ENCODE measurements at regions not wholly inside any gene's neighbourhood (a gene's known extent, or its start where the extent isn't known, plus 50 kb on each side); places are given as distances from the start of the nearest gene placed in this dataset.

DNA sequence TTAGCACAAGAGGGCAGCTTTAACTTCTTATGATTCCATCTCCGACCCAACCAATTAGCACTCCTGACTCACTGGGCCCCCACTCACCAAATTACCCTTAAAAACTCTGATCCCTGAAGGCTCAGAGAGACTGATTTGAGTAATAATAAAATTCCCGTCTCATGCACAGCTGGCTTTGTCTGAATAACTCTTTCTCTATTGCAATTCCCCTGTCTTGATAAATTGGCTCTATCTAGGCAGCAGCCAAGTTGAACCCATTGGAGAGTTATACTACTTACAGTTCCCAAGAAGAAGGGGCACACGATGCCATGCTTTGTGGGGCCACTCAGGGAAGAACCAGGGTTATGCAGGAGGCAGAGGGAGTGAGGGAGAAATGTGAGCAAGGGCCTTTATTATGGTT, 632.8 kb downstream of the TSN start (continued):
- TF ChIP-seq SIN3A (conservative IDR thresholded peaks at IDR 0.05 in 1 of 2, IDR thresholded peaks at IDR 0.05 in 1 of 2; ENCODE audit: low read depth in 1 of 2, low read length in 2 of 2) (no peak), POU5F1 (IDR thresholded peaks at IDR 0.05; ENCODE audit: low read depth, low read length) (no peak), NRF1 (IDR thresholded peaks at IDR 0.05; ENCODE audit: low read depth, low read length) (no peak), CBX5 (IDR thresholded peaks at IDR 0.05; ENCODE audit: low read depth, low read length) (no peak), SIRT6 (IDR thresholded peaks at IDR 0.05; ENCODE audit: low read length) (no peak), RBBP5 (IDR thresholded peaks at IDR 0.05; ENCODE audit: borderline replicate concordance, low read depth, low read length) (no peak)
- TF ChIP-seq, protein P1, sequence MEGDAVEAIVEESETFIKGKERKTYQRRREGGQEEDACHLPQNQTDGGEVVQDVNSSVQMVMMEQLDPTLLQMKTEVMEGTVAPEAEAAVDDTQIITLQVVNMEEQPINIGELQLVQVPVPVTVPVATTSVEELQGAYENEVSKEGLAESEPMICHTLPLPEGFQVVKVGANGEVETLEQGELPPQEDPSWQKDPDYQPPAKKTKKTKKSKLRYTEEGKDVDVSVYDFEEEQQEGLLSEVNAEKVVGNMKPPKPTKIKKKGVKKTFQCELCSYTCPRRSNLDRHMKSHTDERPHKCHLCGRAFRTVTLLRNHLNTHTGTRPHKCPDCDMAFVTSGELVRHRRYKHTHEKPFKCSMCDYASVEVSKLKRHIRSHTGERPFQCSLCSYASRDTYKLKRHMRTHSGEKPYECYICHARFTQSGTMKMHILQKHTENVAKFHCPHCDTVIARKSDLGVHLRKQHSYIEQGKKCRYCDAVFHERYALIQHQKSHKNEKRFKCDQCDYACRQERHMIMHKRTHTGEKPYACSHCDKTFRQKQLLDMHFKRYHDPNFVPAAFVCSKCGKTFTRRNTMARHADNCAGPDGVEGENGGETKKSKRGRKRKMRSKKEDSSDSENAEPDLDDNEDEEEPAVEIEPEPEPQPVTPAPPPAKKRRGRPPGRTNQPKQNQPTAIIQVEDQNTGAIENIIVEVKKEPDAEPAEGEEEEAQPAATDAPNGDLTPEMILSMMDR (IDR thresholded peaks at IDR 0.05; ENCODE audit: control extremely low read depth in 1 of 3, insufficient read depth in 1 of 3, low read depth in 1 of 3, low read length in 3 of 3) = no peak
- TF ChIP-seq, protein P2, sequence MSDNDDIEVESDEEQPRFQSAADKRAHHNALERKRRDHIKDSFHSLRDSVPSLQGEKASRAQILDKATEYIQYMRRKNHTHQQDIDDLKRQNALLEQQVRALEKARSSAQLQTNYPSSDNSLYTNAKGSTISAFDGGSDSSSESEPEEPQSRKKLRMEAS (IDR thresholded peaks at IDR 0.05) = no peak
